Natural killer cell (primary cell): ENCODE measurements at regions not wholly inside any gene's neighbourhood (a gene's known extent, or its start where the extent isn't known, plus 50 kb on each side); places are given as distances from the start of the nearest gene placed in this dataset.

ENCODE experiments used
- ATAC-seq, 3 donors: fragments of 150-1000 bp in 2 of 3; fragments of 200-7000 bp in 1 of 3; cut with Tn5 transposase; 1 replicate in 1 of 3; 2 replicates in 2 of 3; pipeline ENCODE4 v1.10.0; 2021; ENCODE audit warnings: mild to moderate bottlenecking in 2 of 3, moderate library complexity in 2 of 3
- DNase-seq, 2 donors: peaks; one replicate each; pipeline versions ENCODE4 v3.0.0 to v3.0.0-alpha.2; 2013 to 2021; ENCODE audit warnings: mixed read lengths in 1 of 2
- H3K27ac ChIP-seq: one replicate; pipeline ENCODE4 v1.5.1; 2013; ENCODE audit warnings: mild to moderate bottlenecking, low read length
- H3K27me3 ChIP-seq: one replicate; pipeline ENCODE4 v1.6.1; 2013; ENCODE audit warnings: low read length; ENCODE audit not compliant: control insufficient read depth, insufficient read depth
- H3K36me3 ChIP-seq: one replicate; pipeline ENCODE4 v1.6.1; 2013; ENCODE audit warnings: low read length; ENCODE audit not compliant: control insufficient read depth, insufficient read depth
- H3K4me1 ChIP-seq: one replicate; pipeline ENCODE4 v1.6.1; 2013; ENCODE audit warnings: low read length; ENCODE audit not compliant: control insufficient read depth, insufficient read depth
- H3K4me3 ChIP-seq: one replicate; pipeline ENCODE4 v1.5.1; 2013; ENCODE audit warnings: low read length
- H3K9me3 ChIP-seq: one replicate; pipeline ENCODE4 v1.6.1; 2013; ENCODE audit warnings: low read length; ENCODE audit not compliant: control insufficient read depth, insufficient read depth
- H3K27ac Mint-ChIP-seq, 2 donors: one replicate each; pipeline ENCODE4 v1.8.0; 2022; ENCODE audit warnings: mild to moderate bottlenecking in 2 of 2, mixed read lengths in 2 of 2, moderate library complexity in 1 of 2
- H3K27me3 Mint-ChIP-seq, 2 donors: one replicate each; pipeline ENCODE4 v1.8.0; 2022; ENCODE audit warnings: low read depth in 2 of 2, mixed read lengths in 2 of 2
- H3K36me3 Mint-ChIP-seq: one replicate; pipeline ENCODE4 v1.8.0; 2022; ENCODE audit warnings: mixed read lengths
- H3K4me1 Mint-ChIP-seq, 2 donors: one replicate each; pipeline ENCODE4 v1.8.0; 2022; ENCODE audit warnings: mixed read lengths in 2 of 2
- H3K4me3 Mint-ChIP-seq: one replicate; pipeline ENCODE4 v1.8.0; 2022; ENCODE audit warnings: mild to moderate bottlenecking, moderate library complexity, mixed read lengths
- H3K9me3 Mint-ChIP-seq, 2 donors: one replicate each; pipeline ENCODE4 v1.8.0; 2022; ENCODE audit warnings: mixed read lengths in 2 of 2
- CTCF ChIP-seq: fragments of 200-600 bp; IDR thresholded peaks from one replicate; pipeline ENCODE4 v1.8.0; 2022; ENCODE audit warnings: antibody characterized with exemption
- WGBS: methylation state at CpG from one replicate; pipeline ENCODE4 v1.1.7; 2013; ENCODE audit warnings: missing lambda C conversion rate; ENCODE audit not compliant: insufficient coverage; 5-methylcytosine and 5-hydroxymethylcytosine counted together
- intact Hi-C: fragments of 100-400 bp; cut with micrococcal nuclease; formaldehyde crosslinking; loops from one replicate; pipeline ENCODE4 v1.14.2; 2022

- Mint-ChIP-seq H3K4me3 (no peak overlapping the region), H3K4me1 (no peaks in the 10 kb centered on the region), H3K36me3 (no peaks in the 10 kb centered on the region), H3K27ac (no peak overlapping the region), H3K27me3 (peaks cover 27 to 28% of the 10 kb centered on the region in 2 donors), H3K9me3 (no peaks in the 10 kb centered on the region)
- no peak for DNase-seq
- WGBS: 80% methylated on average over 1 of the region's 3 CpGs
- H3K27ac ChIP-seq: no peak overlapping the region
- no peak for ATAC-seq
- intact Hi-C loops: no loop called here
- H3K4me1 ChIP-seq: no peaks in the 10 kb centered on the region
- H3K4me3 ChIP-seq: no peak overlapping the region
- H3K27me3 ChIP-seq: no peaks in the 10 kb centered on the region
- no peaks in the 10 kb centered on the region for H3K36me3 ChIP-seq
- TF ChIP-seq CTCF: no peak
- no peaks in the 10 kb centered on the region for H3K9me3 ChIP-seq
Measured at GRCh38 chr10:129171812-129172211, 295.2 kb upstream of the MGMT start.

GRCh38 chr10:129174232-129175014, 292.6 kb upstream of the MGMT start:
- ATAC-seq: no peak
- Histone ChIP-seq H3K9me3 (no peaks in the 10 kb centered on the region), H3K4me3 (no peak overlapping the region), H3K4me1 (no peaks in the 10 kb centered on the region), H3K27ac (no peak overlapping the region), H3K36me3 (no peaks in the 10 kb centered on the region), H3K27me3 (no peaks in the 10 kb centered on the region)
- no peaks in the 10 kb centered on the region for H3K4me1 Mint-ChIP-seq
- no peak overlapping the region for H3K27ac Mint-ChIP-seq
- intact Hi-C loops: no loop called here
- no peak overlapping the region for H3K4me3 Mint-ChIP-seq
- no peak for TF ChIP-seq CTCF
- DNase-seq: no peak
- no peaks in the 10 kb centered on the region for H3K9me3 Mint-ChIP-seq
- WGBS: 77% methylated on average over 10 of the region's 10 CpGs
- H3K36me3 Mint-ChIP-seq: no peaks in the 10 kb centered on the region
- peaks cover 25 to 33% of the 10 kb centered on the region in 2 donors for H3K27me3 Mint-ChIP-seq

GRCh38 chr10:129179245-129179971, 287.6 kb upstream of the MGMT start:
- no peak overlapping the region for H3K27ac ChIP-seq
- H3K9me3 ChIP-seq: no peaks in the 10 kb centered on the region
- Mint-ChIP-seq H3K9me3 (no peaks in the 10 kb centered on the region), H3K27me3 (peaks cover 16 to 21% of the 10 kb centered on the region in 2 donors), H3K36me3 (no peaks in the 10 kb centered on the region), H3K4me3 (no peak overlapping the region), H3K4me1 (no peaks in the 10 kb centered on the region), H3K27ac (no peak overlapping the region)
- ATAC-seq (no peak), DNase-seq (no peak)
- no peak overlapping the region for H3K4me3 ChIP-seq
- no peaks in the 10 kb centered on the region for H3K36me3 ChIP-seq
- H3K27me3 ChIP-seq: no peaks in the 10 kb centered on the region
- H3K4me1 ChIP-seq: no peaks in the 10 kb centered on the region
- WGBS: 82% methylated on average over 9 of the region's 9 CpGs
- no peak for TF ChIP-seq CTCF
- intact Hi-C loops: no loop called here
